Astrocyte of the cerebellum (primary cell): ENCODE measurements at regions not wholly inside any gene's neighbourhood (a gene's known extent, or its start where the extent isn't known, plus 50 kb on each side); places are given as distances from the start of the nearest gene placed in this dataset.

Experiments used
- DNase-seq: peaks from one replicate; pipeline ENCODE4 v3.0.0-alpha.2; 2011; ENCODE audit warnings: low read depth
- H3K4me3 ChIP-seq: 2 replicates; pipeline ENCODE4 v1.5.1; 2011; ENCODE audit warnings: mild to moderate bottlenecking, low read depth, low read length, moderate library complexity
- in situ Hi-C: cut with HindIII; loops from 2 replicates; pipeline ENCODE4 v1.10.0; 2017; ENCODE audit warnings: low sequenced_read_pairs
- TF ChIP-seq, protein P1 (sequence below): IDR thresholded peaks from 2 replicates; pipeline ENCODE4 v1.5.1; 2012; ENCODE audit warnings: low read length, low read depth, moderate library complexity, mild to moderate bottlenecking; ENCODE audit errors: missing control alignments

DNA sequence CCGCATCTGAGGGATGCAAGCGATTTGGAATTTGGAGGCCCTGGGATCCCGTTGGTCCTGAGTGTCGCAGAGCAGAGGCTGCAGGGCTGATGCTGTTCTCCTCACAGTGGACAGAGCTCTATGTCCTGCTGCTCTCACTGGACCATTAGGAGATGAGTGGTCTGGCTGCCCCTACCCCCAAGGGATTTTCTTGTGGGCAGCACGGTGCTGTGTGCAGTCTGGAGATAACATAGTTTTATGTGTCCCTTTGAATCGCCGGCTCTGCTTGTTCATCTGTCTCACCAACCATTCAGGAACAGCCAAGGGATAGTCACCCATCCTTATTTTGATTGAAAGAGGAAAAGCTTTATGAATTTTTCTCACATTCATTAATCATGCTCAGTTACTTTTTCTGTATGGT lies 49.9 kb downstream of the CHRM3 start:
- TF ChIP-seq, protein P1, sequence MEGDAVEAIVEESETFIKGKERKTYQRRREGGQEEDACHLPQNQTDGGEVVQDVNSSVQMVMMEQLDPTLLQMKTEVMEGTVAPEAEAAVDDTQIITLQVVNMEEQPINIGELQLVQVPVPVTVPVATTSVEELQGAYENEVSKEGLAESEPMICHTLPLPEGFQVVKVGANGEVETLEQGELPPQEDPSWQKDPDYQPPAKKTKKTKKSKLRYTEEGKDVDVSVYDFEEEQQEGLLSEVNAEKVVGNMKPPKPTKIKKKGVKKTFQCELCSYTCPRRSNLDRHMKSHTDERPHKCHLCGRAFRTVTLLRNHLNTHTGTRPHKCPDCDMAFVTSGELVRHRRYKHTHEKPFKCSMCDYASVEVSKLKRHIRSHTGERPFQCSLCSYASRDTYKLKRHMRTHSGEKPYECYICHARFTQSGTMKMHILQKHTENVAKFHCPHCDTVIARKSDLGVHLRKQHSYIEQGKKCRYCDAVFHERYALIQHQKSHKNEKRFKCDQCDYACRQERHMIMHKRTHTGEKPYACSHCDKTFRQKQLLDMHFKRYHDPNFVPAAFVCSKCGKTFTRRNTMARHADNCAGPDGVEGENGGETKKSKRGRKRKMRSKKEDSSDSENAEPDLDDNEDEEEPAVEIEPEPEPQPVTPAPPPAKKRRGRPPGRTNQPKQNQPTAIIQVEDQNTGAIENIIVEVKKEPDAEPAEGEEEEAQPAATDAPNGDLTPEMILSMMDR, result no peak
- in situ Hi-C loops, result loop anchor here (25.0 kb wide), 1 partner anchor 451 kb away; no protein-coding TSS in a partner anchor
- H3K4me3 ChIP-seq, result no peak overlapping the region
- no peak for DNase-seq

DNA sequence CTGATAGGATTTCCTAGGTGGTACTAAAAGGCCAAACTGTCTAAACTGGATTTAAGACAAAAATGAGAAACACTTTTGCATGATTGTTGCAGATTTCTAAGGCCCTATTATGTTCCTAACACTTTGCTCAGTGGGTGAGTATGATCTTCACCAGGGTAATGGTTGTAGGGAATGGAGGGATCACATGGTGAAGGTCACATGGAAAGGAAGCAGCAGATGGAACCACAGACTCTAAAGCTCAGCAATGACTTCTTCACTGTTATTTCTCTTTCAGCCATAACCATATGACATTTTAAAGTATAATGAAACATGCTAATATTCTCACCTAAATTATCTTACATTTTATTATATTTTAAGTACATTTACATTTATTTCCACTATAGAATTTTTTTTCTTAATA lies 51.5 kb downstream of the CHRM3 start:
- in situ Hi-C loops, result loop anchor here (25.0 kb wide), 1 partner anchor 449 kb away; no protein-coding TSS in a partner anchor
- DNase-seq, result no peak
- TF ChIP-seq, protein P1, result no peak
- H3K4me3 ChIP-seq, result no peak overlapping the region

DNA sequence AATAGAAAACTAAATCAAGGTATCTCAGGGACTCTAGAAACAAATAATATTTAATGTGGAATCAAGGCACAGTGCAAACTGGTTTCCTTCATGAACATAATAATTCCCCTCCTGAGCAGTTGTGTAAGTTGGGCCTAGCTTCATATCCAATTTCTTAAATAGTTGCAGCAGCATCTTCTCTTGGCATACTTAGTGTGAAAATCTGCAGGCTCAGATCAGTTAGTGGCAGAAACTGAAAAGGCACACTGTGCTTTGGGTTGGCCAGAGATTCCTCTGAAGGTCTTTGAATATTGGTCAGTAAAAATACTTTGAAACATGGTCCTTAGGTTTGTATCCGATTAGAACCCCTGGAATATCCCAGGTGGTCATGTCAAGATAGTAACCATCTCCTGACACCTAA lies 52.5 kb downstream of the CHRM3 start:
- H3K4me3 ChIP-seq, result no peak overlapping the region
- no peak for DNase-seq
- TF ChIP-seq, protein P1, result no peak
- in situ Hi-C loops, result loop anchor here (25.0 kb wide), 1 partner anchor 448 kb away; no protein-coding TSS in a partner anchor

DNA sequence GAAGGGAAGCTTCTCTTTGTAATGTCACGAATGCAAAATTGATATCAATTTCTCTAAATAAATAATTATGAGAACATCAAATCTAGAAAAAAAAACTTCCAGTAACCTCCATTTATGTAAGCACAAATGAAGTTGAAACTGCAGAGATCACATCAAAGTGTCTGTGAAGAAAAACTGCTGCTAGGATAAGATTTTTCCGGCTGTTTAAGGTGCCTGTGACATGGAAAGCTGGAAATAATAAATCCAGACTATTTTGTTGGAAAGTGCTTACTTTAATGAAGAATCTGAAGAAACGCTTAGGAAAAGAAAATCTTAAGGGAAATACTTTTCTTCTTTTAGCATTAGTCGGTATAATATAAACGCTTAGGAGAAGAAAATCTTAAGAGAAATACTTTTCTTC lies 57.0 kb downstream of the CHRM3 start:
- DNase-seq, result no peak
- in situ Hi-C loops, result loop anchor here (25.0 kb wide), 1 partner anchor 444 kb away; no protein-coding TSS in a partner anchor
- TF ChIP-seq, protein P1, result no peak
- no peak overlapping the region for H3K4me3 ChIP-seq

DNA sequence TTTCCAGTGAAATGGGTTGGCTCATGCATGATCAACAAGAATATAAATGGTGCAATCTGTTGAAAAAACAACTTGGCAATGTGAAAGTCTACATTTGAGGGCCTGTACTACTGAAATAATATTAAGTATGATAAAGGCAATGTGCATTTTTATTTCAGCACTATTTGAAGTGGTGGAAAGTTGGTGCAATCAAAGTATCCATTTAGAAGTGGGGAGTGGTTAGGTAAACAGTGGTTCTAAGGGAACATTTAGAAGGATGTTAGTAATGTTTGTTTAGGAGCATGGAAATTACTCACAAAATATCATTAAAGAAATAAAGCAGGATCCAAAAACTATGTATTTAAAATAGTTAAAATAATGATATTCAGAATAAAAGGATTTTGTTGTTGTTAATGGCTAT lies 60.2 kb downstream of the CHRM3 start:
- no peak overlapping the region for H3K4me3 ChIP-seq
- no peak for DNase-seq
- TF ChIP-seq, protein P1, result no peak
- in situ Hi-C loops, result loop anchor here (25.0 kb wide), 1 partner anchor 441 kb away; no protein-coding TSS in a partner anchor

DNA sequence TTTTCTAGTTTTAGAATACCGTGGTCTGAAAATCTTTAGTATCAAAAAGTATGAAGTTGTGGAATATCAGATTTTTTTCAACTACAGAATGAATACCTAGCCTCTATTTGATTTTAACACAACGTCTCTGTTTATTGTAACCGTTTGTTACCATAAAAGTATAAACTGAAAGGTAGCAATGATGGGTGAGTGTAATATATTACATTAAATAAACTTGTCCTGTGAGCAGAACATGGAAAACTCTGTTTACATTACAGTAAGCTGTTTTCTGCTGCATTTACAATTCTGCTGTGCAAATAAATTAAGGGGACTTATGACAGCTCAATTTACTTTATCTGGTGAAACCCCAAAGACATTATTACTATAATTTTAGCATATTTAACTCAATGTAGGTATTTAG lies 62.5 kb downstream of the CHRM3 start:
- TF ChIP-seq, protein P1, result no peak
- no peak overlapping the region for H3K4me3 ChIP-seq
- DNase-seq, result no peak
- in situ Hi-C loops, result loop anchor here (25.0 kb wide), 1 partner anchor 438 kb away; no protein-coding TSS in a partner anchor

DNA sequence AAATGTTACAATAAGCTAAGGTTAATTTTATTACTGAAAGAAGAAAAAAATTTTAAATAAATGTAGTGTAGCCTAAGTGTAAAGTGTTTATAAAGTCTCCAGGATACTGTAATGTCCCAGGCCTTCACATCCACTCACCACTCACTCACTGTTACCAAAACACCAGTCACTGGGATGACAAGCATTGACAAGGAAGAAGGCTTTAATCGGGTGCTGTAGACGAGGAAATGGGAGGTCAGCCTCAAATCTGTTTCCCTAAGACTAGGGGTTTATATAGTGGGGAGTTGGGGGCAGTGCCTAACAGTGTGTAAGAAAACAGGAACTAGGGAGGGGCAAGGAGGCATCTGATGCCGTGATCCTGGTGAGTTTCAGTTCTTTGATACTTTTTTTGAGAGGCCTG lies 69.4 kb downstream of the CHRM3 start:
- no peak for DNase-seq
- TF ChIP-seq, protein P1, result no peak
- H3K4me3 ChIP-seq, result no peak overlapping the region
- in situ Hi-C loops, result no loop called here
